ENCODE measurements at regions not wholly inside any gene's neighbourhood (a gene's known extent, or its start where the extent isn't known, plus 50 kb on each side); places are given as distances from the start of the nearest gene placed in this dataset.

- TF ChIP-seq POLR2A (IDR thresholded peaks at IDR 0.05) (no peak), CTCF (IDR thresholded peaks at IDR 0.05 in 4 of 5, conservative IDR thresholded peaks at IDR 0.05 in 1 of 5) (no peak)
These were observed 230.5 kb downstream of the ETAA1 start for GRCh38 chr2:67627456-67628207.

Measured in gastrocnemius medialis (tissue), 4 donors.